KMS-11 (cell line): ENCODE measurements at regions not wholly inside any gene's neighbourhood (a gene's known extent, or its start where the extent isn't known, plus 50 kb on each side); places are given as distances from the start of the nearest gene placed in this dataset.

Source experiments
- H2AFZ ChIP-seq: fragments of 200-600 bp; sonication (generic); 2 replicates; pipeline ENCODE4 v1.6.1; 2016; ENCODE audit warnings: antibody characterized with exemption, mixed run types, low read depth
- H3K27ac ChIP-seq: fragments of 200-600 bp; sonication (generic); 2 replicates; pipeline ENCODE4 v1.6.1; 2016; ENCODE audit warnings: mild to moderate bottlenecking, mixed run types
- H3K27me3 ChIP-seq: fragments of 200-600 bp; sonication (generic); 2 replicates; pipeline ENCODE4 v1.6.1; 2017; ENCODE audit warnings: mild to moderate bottlenecking, low read depth, mixed run types, moderate library complexity; ENCODE audit not compliant: insufficient read depth
- H3K36me3 ChIP-seq: fragments of 200-600 bp; sonication (generic); 2 replicates; pipeline ENCODE4 v1.6.1; 2017; ENCODE audit warnings: mild to moderate bottlenecking, mixed run types; ENCODE audit not compliant: insufficient read depth
- H3K4me1 ChIP-seq: fragments of 200-600 bp; sonication (generic); 2 replicates; pipeline ENCODE4 v1.6.1; 2016; ENCODE audit warnings: mild to moderate bottlenecking, low read depth, mixed run types; ENCODE audit not compliant: poor library complexity, severe bottlenecking
- H3K4me2 ChIP-seq: fragments of 200-600 bp; sonication (generic); 2 replicates; pipeline ENCODE4 v1.7.0; 2016; ENCODE audit warnings: mild to moderate bottlenecking, mixed run types
- H3K4me3 ChIP-seq: fragments of 200-600 bp; sonication (generic); IDR thresholded peaks from 2 replicates; pipeline ENCODE4 v1.6.1; 2017; ENCODE audit warnings: low read depth, low read length, mixed read lengths; ENCODE audit not compliant: insufficient read depth
- H3K79me2 ChIP-seq: fragments of 200-600 bp; sonication (generic); 2 replicates; pipeline ENCODE4 v1.6.1; 2016; ENCODE audit warnings: low read depth, mixed run types; ENCODE audit not compliant: insufficient read depth
- H3K9ac ChIP-seq: fragments of 200-600 bp; sonication (generic); 2 replicates; pipeline ENCODE4 v1.6.1; 2016; ENCODE audit warnings: mild to moderate bottlenecking, mixed run types
- H4K20me1 ChIP-seq: fragments of 200-600 bp; sonication (generic); 2 replicates; pipeline ENCODE4 v1.6.1; 2016; ENCODE audit warnings: mild to moderate bottlenecking, mixed run types; ENCODE audit not compliant: insufficient read depth
- CTCF ChIP-seq: fragments of 200-600 bp; sonication (generic); conservative IDR thresholded peaks from 2 replicates; pipeline ENCODE4 v1.6.1; 2017; ENCODE audit warnings: low read depth, mild to moderate bottlenecking, antibody characterized with exemption, low read length, moderate library complexity, mixed read lengths

- H3K4me1 ChIP-seq: no peaks in the 10 kb centered on the region
- no peak for TF ChIP-seq CTCF
- no peaks in the 10 kb centered on the region for H3K27me3 ChIP-seq
- H3K9ac ChIP-seq: no peak overlapping the region
- H3K4me2 ChIP-seq: no peak overlapping the region
- no peak overlapping the region for H3K4me3 ChIP-seq
- H2AFZ ChIP-seq: no peak overlapping the region
- H3K36me3 ChIP-seq: no peaks in the 10 kb centered on the region
- no peak overlapping the region for H3K27ac ChIP-seq
- H3K79me2 ChIP-seq: no peaks in the 10 kb centered on the region
- H4K20me1 ChIP-seq: no peaks in the 10 kb centered on the region
Measured at GRCh38 chr7:18210788-18211187, 183.1 kb upstream of the PRPS1L1 start.

GRCh38 chr7:18212308-18212707 lies 184.7 kb upstream of the PRPS1L1 start:
- Histone ChIP-seq H3K79me2 (no peaks in the 10 kb centered on the region), H2AFZ (no peak overlapping the region), H4K20me1 (no peaks in the 10 kb centered on the region), H3K4me1 (no peaks in the 10 kb centered on the region), H3K36me3 (no peaks in the 10 kb centered on the region), H3K27me3 (no peaks in the 10 kb centered on the region), H3K27ac (no peak overlapping the region), H3K9ac (no peak overlapping the region), H3K4me2 (no peak overlapping the region), H3K4me3 (no peak overlapping the region)
- no peak for TF ChIP-seq CTCF

GRCh38 chr7:18212758-18213157 lies 185.1 kb upstream of the PRPS1L1 start:
- no peak for TF ChIP-seq CTCF
- Histone ChIP-seq H3K4me2 (no peak overlapping the region), H3K27ac (no peak overlapping the region)

GRCh38 chr7:18213652-18214051 lies 186.0 kb upstream of the PRPS1L1 start:
- H3K4me3 ChIP-seq: no peak overlapping the region
- H3K79me2 ChIP-seq: no peaks in the 10 kb centered on the region
- no peaks in the 10 kb centered on the region for H3K4me1 ChIP-seq
- no peaks in the 10 kb centered on the region for H4K20me1 ChIP-seq
- H3K9ac ChIP-seq: no peak overlapping the region
- no peaks in the 10 kb centered on the region for H3K36me3 ChIP-seq
- no peak overlapping the region for H2AFZ ChIP-seq
- no peaks in the 10 kb centered on the region for H3K27me3 ChIP-seq
- no peak overlapping the region for H3K4me2 ChIP-seq
- no peak overlapping the region for H3K27ac ChIP-seq
- TF ChIP-seq CTCF: no peak

More at GRCh38 chr7:18212758-18213157, 185.1 kb upstream of the PRPS1L1 start:
- H3K9ac ChIP-seq: no peak overlapping the region
- H3K27me3 ChIP-seq: no peaks in the 10 kb centered on the region
- H4K20me1 ChIP-seq: no peaks in the 10 kb centered on the region
- H3K4me3 ChIP-seq: no peak overlapping the region
- H2AFZ ChIP-seq: no peak overlapping the region
- no peaks in the 10 kb centered on the region for H3K4me1 ChIP-seq
- no peaks in the 10 kb centered on the region for H3K79me2 ChIP-seq
- H3K36me3 ChIP-seq: no peaks in the 10 kb centered on the region

- no peak overlapping the region for H3K9ac ChIP-seq
- no peaks in the 10 kb centered on the region for H3K79me2 ChIP-seq
- no peak for TF ChIP-seq CTCF
- H2AFZ ChIP-seq: no peak overlapping the region
- no peak overlapping the region for H3K27ac ChIP-seq
- no peaks in the 10 kb centered on the region for H4K20me1 ChIP-seq
- no peak overlapping the region for H3K4me3 ChIP-seq
- H3K4me1 ChIP-seq: no peaks in the 10 kb centered on the region
- H3K4me2 ChIP-seq: no peak overlapping the region
- H3K27me3 ChIP-seq: no peaks in the 10 kb centered on the region
- no peaks in the 10 kb centered on the region for H3K36me3 ChIP-seq
Measured at GRCh38 chr7:18216270-18216669, 188.6 kb upstream of the PRPS1L1 start.
